ENCODE measurements at regions not wholly inside any gene's neighbourhood (a gene's known extent, or its start where the extent isn't known, plus 50 kb on each side); places are given as distances from the start of the nearest gene placed in this dataset.
"Not testable (repeated sequence)": the region's sequence is repeated elsewhere in the genome, so short reads cannot be mapped to it uniquely, and the experiment has no call there.

- peak; percentile 20 for DNase-seq
- H3K9me3 Mint-ChIP-seq: no peaks in the 10 kb centered on the region
- no peak overlapping the region for H3K27ac Mint-ChIP-seq
- no peak overlapping the region for H3K4me3 Mint-ChIP-seq
- no peaks in the 10 kb centered on the region for H3K27me3 Mint-ChIP-seq
- ChIA-PET POLR2A (no interaction called here), CTCF (no interaction called here)
- no peaks in the 10 kb centered on the region for H3K36me3 Mint-ChIP-seq (ENCODE audit: low read depth)
- peaks cover 16% of the 10 kb centered on the region for H3K4me1 Mint-ChIP-seq
These were observed 118.7 kb downstream of the BRMS1L start for GRCh38 chr14:35944847-35945246.

- no peak for DNase-seq
- no peaks in the 10 kb centered on the region for H3K9me3 Mint-ChIP-seq
- H3K36me3 Mint-ChIP-seq (ENCODE audit: low read depth): no peaks in the 10 kb centered on the region
- no peak overlapping the region for H3K27ac Mint-ChIP-seq
- CTCF ChIA-PET: no interaction called here
- peaks cover 13% of the 10 kb centered on the region for H3K27me3 Mint-ChIP-seq
- POLR2A ChIA-PET: interaction anchor here (0.7 kb wide), 1 partner anchor 20 kb away, joined by 3 read pairs; no protein-coding TSS in a partner anchor
- H3K4me3 Mint-ChIP-seq: no peak overlapping the region
- H3K4me1 Mint-ChIP-seq: peaks cover 17% of the 10 kb centered on the region
These were observed 114.2 kb downstream of the BRMS1L start for GRCh38 chr14:35940291-35940690.

GRCh38 chr14:35938770-35939169, 112.6 kb downstream of the BRMS1L start:
- Mint-ChIP-seq H3K27me3 (peaks cover 13% of the 10 kb centered on the region), H3K36me3 (ENCODE audit: low read depth) (no peaks in the 10 kb centered on the region), H3K27ac (no peak overlapping the region), H3K4me1 (peaks cover 30% of the 10 kb centered on the region), H3K4me3 (no peak overlapping the region), H3K9me3 (no peaks in the 10 kb centered on the region)
- no peak for DNase-seq
- CTCF ChIA-PET: no interaction called here
- POLR2A ChIA-PET: no interaction called here

- DNase-seq: no peak
- Mint-ChIP-seq H3K4me1 (peaks cover 47% of the 10 kb centered on the region), H3K4me3 (no peak overlapping the region), H3K9me3 (peaks cover 2% of the 10 kb centered on the region), H3K27ac (no peak overlapping the region), H3K27me3 (peaks cover 13% of the 10 kb centered on the region), H3K36me3 (ENCODE audit: low read depth) (peaks cover 3% of the 10 kb centered on the region)
- POLR2A ChIA-PET: no interaction called here
- CTCF ChIA-PET: no interaction called here
These were observed 108.4 kb downstream of the BRMS1L start for GRCh38 chr14:35934499-35934898.

GRCh38 chr14:35932659-35933159, 106.6 kb downstream of the BRMS1L start:
- H3K4me1 Mint-ChIP-seq: peaks cover 47% of the 10 kb centered on the region
- H3K4me3 Mint-ChIP-seq: peak overlapping the region; percentile 54
- peaks cover 11% of the 10 kb centered on the region for H3K27me3 Mint-ChIP-seq
- ChIA-PET CTCF (interaction anchor here (0.7 kb wide), 1 partner anchor 90 kb away, joined by 3 read pairs; no protein-coding TSS in a partner anchor), POLR2A (no interaction called here)
- H3K36me3 Mint-ChIP-seq (ENCODE audit: low read depth): peaks cover 8% of the 10 kb centered on the region
- peak; percentile 67 for DNase-seq
- peak overlapping the region; percentile 85 for H3K27ac Mint-ChIP-seq
- peaks cover 2% of the 10 kb centered on the region for H3K9me3 Mint-ChIP-seq

GRCh38 chr14:35932136-35932535, 106.0 kb downstream of the BRMS1L start:
- Mint-ChIP-seq H3K4me3 (peak overlapping the region; percentile 54), H3K9me3 (peaks cover 2% of the 10 kb centered on the region), H3K36me3 (ENCODE audit: low read depth) (peaks cover 8% of the 10 kb centered on the region), H3K4me1 (peaks cover 47% of the 10 kb centered on the region), H3K27me3 (peaks cover 6% of the 10 kb centered on the region), H3K27ac (peak overlapping the region; percentile 85)
- no peak for DNase-seq
- POLR2A ChIA-PET: no interaction called here
- CTCF ChIA-PET: interaction anchor here (0.7 kb wide), 1 partner anchor 90 kb away, joined by 3 read pairs; no protein-coding TSS in a partner anchor

GRCh38 chr14:35931346-35931745, 105.2 kb downstream of the BRMS1L start:
- peaks cover 8% of the 10 kb centered on the region for H3K36me3 Mint-ChIP-seq (ENCODE audit: low read depth)
- peaks cover 2% of the 10 kb centered on the region for H3K9me3 Mint-ChIP-seq
- no peak overlapping the region for H3K27ac Mint-ChIP-seq
- POLR2A ChIA-PET: no interaction called here
- no peak overlapping the region for H3K4me3 Mint-ChIP-seq
- no peak for DNase-seq
- CTCF ChIA-PET: no interaction called here
- H3K27me3 Mint-ChIP-seq: peaks cover 4% of the 10 kb centered on the region
- H3K4me1 Mint-ChIP-seq: peaks cover 47% of the 10 kb centered on the region

GRCh38 chr14:35929186-35929585, 103.0 kb downstream of the BRMS1L start:
- POLR2A ChIA-PET: no interaction called here
- H3K27me3 Mint-ChIP-seq: peaks cover 4% of the 10 kb centered on the region
- no peak overlapping the region for H3K27ac Mint-ChIP-seq
- peaks cover 33% of the 10 kb centered on the region for H3K4me1 Mint-ChIP-seq
- no peak overlapping the region for H3K4me3 Mint-ChIP-seq
- CTCF ChIA-PET: no interaction called here
- H3K9me3 Mint-ChIP-seq: peaks cover 2% of the 10 kb centered on the region
- H3K36me3 Mint-ChIP-seq (ENCODE audit: low read depth): peaks cover 8% of the 10 kb centered on the region
- no peak for DNase-seq

GRCh38 chr14:35927727-35928126, 101.6 kb downstream of the BRMS1L start:
- peaks cover 8% of the 10 kb centered on the region for H3K36me3 Mint-ChIP-seq (ENCODE audit: low read depth)
- ChIA-PET CTCF (no interaction called here), POLR2A (no interaction called here)

GRCh38 chr14:35925319-35925718, 99.2 kb downstream of the BRMS1L start:
- H3K4me3 Mint-ChIP-seq: no peak overlapping the region
- peaks cover 8% of the 10 kb centered on the region for H3K36me3 Mint-ChIP-seq (ENCODE audit: low read depth)
- H3K27ac Mint-ChIP-seq: no peak overlapping the region
- peaks cover 7% of the 10 kb centered on the region for H3K4me1 Mint-ChIP-seq
- H3K27me3 Mint-ChIP-seq: peaks cover 4% of the 10 kb centered on the region
- H3K9me3 Mint-ChIP-seq: peaks cover 11% of the 10 kb centered on the region
- no peak for DNase-seq
- CTCF ChIA-PET: no interaction called here
- POLR2A ChIA-PET: no interaction called here

More at GRCh38 chr14:35927727-35928126, 101.6 kb downstream of the BRMS1L start:
- Mint-ChIP-seq H3K27me3 (peaks cover 4% of the 10 kb centered on the region), H3K27ac (no peak overlapping the region), H3K9me3 (no peaks in the 10 kb centered on the region), H3K4me1 (peaks cover 19% of the 10 kb centered on the region), H3K4me3 (no peak overlapping the region)
- DNase-seq: no peak

- CTCF ChIA-PET; POLR2A ChIA-PET; DNase-seq; H3K27me3 Mint-ChIP-seq; H3K4me3 Mint-ChIP-seq; H3K4me1 Mint-ChIP-seq; H3K36me3 Mint-ChIP-seq (ENCODE audit: low read depth); H3K27ac Mint-ChIP-seq: not testable (repeated sequence)
- peaks cover 23% of the 10 kb centered on the region for H3K9me3 Mint-ChIP-seq
These were observed 96.5 kb downstream of the BRMS1L start for GRCh38 chr14:35922590-35922989.

- Mint-ChIP-seq H3K27ac (no peak overlapping the region), H3K27me3 (peaks cover 5% of the 10 kb centered on the region), H3K36me3 (ENCODE audit: low read depth) (peaks cover 3% of the 10 kb centered on the region), H3K4me3 (no peak overlapping the region), H3K4me1 (peaks cover 4% of the 10 kb centered on the region), H3K9me3 (peaks cover 25% of the 10 kb centered on the region)
- ChIA-PET POLR2A (no interaction called here), CTCF (no interaction called here)
- DNase-seq: no peak
These were observed 95.6 kb downstream of the BRMS1L start for GRCh38 chr14:35921745-35922144.
